DOHH2 (cell line): ENCODE measurements at regions not wholly inside any gene's neighbourhood (a gene's known extent, or its start where the extent isn't known, plus 50 kb on each side); places are given as distances from the start of the nearest gene placed in this dataset.

ENCODE experiments used
- EZH2phosphoT487 ChIP-seq: fragments of 200-600 bp; sonication (generic); IDR thresholded peaks from 2 replicates; pipeline ENCODE4 v1.6.1; 2017; ENCODE audit warnings: borderline replicate concordance, mild to moderate bottlenecking, antibody characterized with exemption, low read length, moderate library complexity, mixed read lengths
- TF ChIP-seq, protein P1 (sequence below): fragments of 200-600 bp; sonication (generic); IDR thresholded peaks from one replicate; pipeline ENCODE4 v1.5.1; 2014; ENCODE audit warnings: antibody characterized with exemption, mild to moderate bottlenecking, low read depth, low read length; ENCODE audit not compliant: poor library complexity, severe bottlenecking

DNA sequence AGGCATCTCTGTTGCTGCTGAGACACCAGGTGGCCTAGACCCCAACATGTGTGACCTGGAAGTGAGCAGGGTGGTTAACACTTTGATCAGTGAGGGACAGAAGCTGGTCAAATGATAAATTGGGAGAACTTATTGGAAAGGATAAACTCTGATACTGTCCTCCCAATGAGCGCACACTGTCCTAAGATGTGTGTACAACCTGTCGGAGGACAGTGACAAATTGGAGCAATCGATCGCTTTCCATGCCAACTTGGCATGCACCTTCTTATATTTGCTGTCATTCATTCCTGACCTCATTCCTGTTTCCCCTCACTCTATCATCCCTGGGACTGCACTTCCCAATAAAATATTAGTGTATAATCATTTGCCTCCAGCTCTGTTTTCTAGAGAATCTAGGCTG lies 198.7 kb upstream of the PROK2 start:
- TF ChIP-seq, protein P1, sequence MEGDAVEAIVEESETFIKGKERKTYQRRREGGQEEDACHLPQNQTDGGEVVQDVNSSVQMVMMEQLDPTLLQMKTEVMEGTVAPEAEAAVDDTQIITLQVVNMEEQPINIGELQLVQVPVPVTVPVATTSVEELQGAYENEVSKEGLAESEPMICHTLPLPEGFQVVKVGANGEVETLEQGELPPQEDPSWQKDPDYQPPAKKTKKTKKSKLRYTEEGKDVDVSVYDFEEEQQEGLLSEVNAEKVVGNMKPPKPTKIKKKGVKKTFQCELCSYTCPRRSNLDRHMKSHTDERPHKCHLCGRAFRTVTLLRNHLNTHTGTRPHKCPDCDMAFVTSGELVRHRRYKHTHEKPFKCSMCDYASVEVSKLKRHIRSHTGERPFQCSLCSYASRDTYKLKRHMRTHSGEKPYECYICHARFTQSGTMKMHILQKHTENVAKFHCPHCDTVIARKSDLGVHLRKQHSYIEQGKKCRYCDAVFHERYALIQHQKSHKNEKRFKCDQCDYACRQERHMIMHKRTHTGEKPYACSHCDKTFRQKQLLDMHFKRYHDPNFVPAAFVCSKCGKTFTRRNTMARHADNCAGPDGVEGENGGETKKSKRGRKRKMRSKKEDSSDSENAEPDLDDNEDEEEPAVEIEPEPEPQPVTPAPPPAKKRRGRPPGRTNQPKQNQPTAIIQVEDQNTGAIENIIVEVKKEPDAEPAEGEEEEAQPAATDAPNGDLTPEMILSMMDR, result no peak
- TF ChIP-seq EZH2phosphoT487, result no peak
